CD14-positive monocyte (primary cell): ENCODE measurements at regions not wholly inside any gene's neighbourhood (a gene's known extent, or its start where the extent isn't known, plus 50 kb on each side); places are given as distances from the start of the nearest gene placed in this dataset.

Experiments used
- DNase-seq, 3 donors: peaks; one replicate each; pipeline ENCODE4 v3.0.0-alpha.2; 2011 to 2022
- H2AFZ ChIP-seq: 2 replicates; pipeline ENCODE4 v1.6.0; 2012; ENCODE audit warnings: mild to moderate bottlenecking, low read depth, low read length, inconsistent platforms; ENCODE audit not compliant: insufficient read depth, poor library complexity, severe bottlenecking
- H3K27ac ChIP-seq, 2 donors: 1 replicate in 1 of 2; 2 replicates in 1 of 2; pipeline ENCODE4 v1.5.1; 2012 to 2013; ENCODE audit warnings: low read length in 2 of 2, control low read depth in 1 of 2, inconsistent platforms in 1 of 2, low read depth in 1 of 2, mild to moderate bottlenecking in 1 of 2
- H3K27me3 ChIP-seq, 2 donors: one replicate each; pipeline versions ENCODE4 v1.6.0 to v1.6.1; 2011 to 2013; ENCODE audit warnings: low read length in 2 of 2; ENCODE audit not compliant: control insufficient read depth in 2 of 2, insufficient read depth in 2 of 2
- H3K36me3 ChIP-seq, 2 donors: replicated peaks in 1 of 2; 1 replicate in 1 of 2; 2 replicates in 1 of 2; pipeline versions ENCODE4 v1.5.1 to v1.6.1; 2012 to 2013; ENCODE audit warnings: low read length in 2 of 2, control low read depth in 1 of 2, inconsistent platforms in 1 of 2, mild to moderate bottlenecking in 1 of 2; ENCODE audit not compliant: insufficient read depth in 2 of 2, control insufficient read depth in 1 of 2
- H3K4me1 ChIP-seq, 2 donors: 1 replicate in 1 of 2; 2 replicates in 1 of 2; pipeline versions ENCODE4 v1.5.1 to v1.6.1; 2012 to 2013; ENCODE audit warnings: low read length in 2 of 2, control low read depth in 1 of 2, inconsistent platforms in 1 of 2, mild to moderate bottlenecking in 1 of 2, moderate library complexity in 1 of 2; ENCODE audit not compliant: insufficient read depth in 2 of 2, control insufficient read depth in 1 of 2
- H3K4me2 ChIP-seq: replicated peaks from 2 replicates; pipeline ENCODE3; 2012; ENCODE audit warnings: low read length, moderate library complexity, mild to moderate bottlenecking; ENCODE audit not compliant: poor library complexity, severe bottlenecking; ENCODE audit errors: extremely low read depth
- H3K4me3 ChIP-seq, 3 experiments: fragments of 200-600 bp in 1 of 3; sonication (generic) in 1 of 3; replicated peaks in 1 of 3; 1 replicate in 2 of 3; 2 replicates in 1 of 3; pipeline ENCODE4 v1.5.1; 2011 to 2013; ENCODE audit warnings: low read length in 3 of 3, mild to moderate bottlenecking in 3 of 3, control low read depth in 2 of 3, low read depth in 2 of 3, inconsistent platforms in 1 of 3, moderate library complexity in 1 of 3
- H3K79me2 ChIP-seq: 2 replicates; pipeline ENCODE4 v1.6.0; 2012; ENCODE audit warnings: mild to moderate bottlenecking, control low read depth, inconsistent platforms, low read length, moderate library complexity; ENCODE audit not compliant: insufficient read depth
- H3K9ac ChIP-seq: 2 replicates; pipeline ENCODE4 v1.6.0; 2017; ENCODE audit warnings: low read length, mild to moderate bottlenecking; ENCODE audit not compliant: insufficient read depth, poor library complexity, severe bottlenecking
- H3K9me3 ChIP-seq, 2 donors: replicated peaks in 1 of 2; 1 replicate in 1 of 2; 2 replicates in 1 of 2; pipeline versions ENCODE4 v1.5.1 to v1.6.1; 2012 to 2013; ENCODE audit warnings: low read length in 2 of 2, control low read depth in 1 of 2; ENCODE audit not compliant: control insufficient read depth in 1 of 2, insufficient read depth in 1 of 2
- H4K20me1 ChIP-seq: 2 replicates; pipeline ENCODE4 v1.6.0; 2012; ENCODE audit warnings: mild to moderate bottlenecking, low read length, control low read depth, moderate library complexity; ENCODE audit not compliant: insufficient read depth
- H3K27ac Mint-ChIP-seq, 7 donors: one replicate each; pipeline ENCODE4 v1.8.0; 2020; ENCODE audit warnings: mild to moderate bottlenecking in 7 of 7, mixed read lengths in 7 of 7, moderate library complexity in 6 of 7, inconsistent platforms in 2 of 7
- H3K27me3 Mint-ChIP-seq, 3 donors: one replicate each; pipeline ENCODE4 v1.8.0; 2021 to 2022; ENCODE audit warnings: low read depth in 3 of 3, mild to moderate bottlenecking in 3 of 3, mixed read lengths in 3 of 3, moderate library complexity in 3 of 3, inconsistent platforms in 1 of 3
- H3K36me3 Mint-ChIP-seq, 2 donors: one replicate each; pipeline ENCODE4 v1.8.0; 2020; ENCODE audit warnings: mixed read lengths in 2 of 2, inconsistent platforms in 1 of 2, mild to moderate bottlenecking in 1 of 2
- H3K4me1 Mint-ChIP-seq: one replicate; pipeline ENCODE4 v1.8.0; 2020; ENCODE audit warnings: mild to moderate bottlenecking, mixed read lengths
- H3K4me3 Mint-ChIP-seq, 2 donors: one replicate each; pipeline ENCODE4 v1.8.0; 2020; ENCODE audit warnings: mild to moderate bottlenecking in 2 of 2, mixed read lengths in 2 of 2, moderate library complexity in 1 of 2
- H3K9me3 Mint-ChIP-seq, 7 donors: one replicate each; pipeline ENCODE4 v1.8.0; 2020 to 2022; ENCODE audit warnings: mixed read lengths in 7 of 7, mild to moderate bottlenecking in 6 of 7, moderate library complexity in 6 of 7, inconsistent platforms in 2 of 7
- WGBS: methylation state at CpG from one replicate; pipeline ENCODE4 v1.1.5; 2013; ENCODE audit warnings: missing lambda C conversion rate; ENCODE audit not compliant: insufficient coverage; 5-methylcytosine and 5-hydroxymethylcytosine counted together
- intact Hi-C, 2 donors: fragments of 100-400 bp; cut with micrococcal nuclease; formaldehyde crosslinking; loops; one replicate each; pipeline versions ENCODE4 v1.15.0 to v1.15.1; 2023
- TF ChIP-seq, protein P1 (sequence below): fragments of 200-600 bp; IDR thresholded peaks from one replicate; pipeline ENCODE4 v1.8.0; 2022; ENCODE audit warnings: antibody characterized with exemption, mild to moderate bottlenecking

DNA sequence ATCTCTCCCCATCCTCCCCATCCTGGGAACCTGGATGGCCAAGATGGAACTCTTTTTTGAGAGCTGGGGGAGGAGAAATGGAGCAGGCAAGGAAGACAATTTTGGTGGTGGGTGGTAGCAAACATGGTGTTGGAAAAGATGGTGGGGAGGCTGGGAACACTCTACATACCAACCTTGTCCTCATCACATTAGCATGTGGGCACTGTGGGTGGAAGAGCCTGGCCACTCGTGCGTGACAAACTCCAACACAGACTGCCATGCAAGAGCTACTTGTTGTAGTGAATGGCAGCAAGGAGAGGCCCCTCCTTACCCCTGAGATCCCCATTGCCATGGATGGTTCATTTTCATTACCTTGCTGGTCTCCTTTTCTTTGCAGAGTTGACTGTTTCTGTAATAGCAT lies 262.6 kb downstream of the RPLP1 start:
- TF ChIP-seq, protein P1, sequence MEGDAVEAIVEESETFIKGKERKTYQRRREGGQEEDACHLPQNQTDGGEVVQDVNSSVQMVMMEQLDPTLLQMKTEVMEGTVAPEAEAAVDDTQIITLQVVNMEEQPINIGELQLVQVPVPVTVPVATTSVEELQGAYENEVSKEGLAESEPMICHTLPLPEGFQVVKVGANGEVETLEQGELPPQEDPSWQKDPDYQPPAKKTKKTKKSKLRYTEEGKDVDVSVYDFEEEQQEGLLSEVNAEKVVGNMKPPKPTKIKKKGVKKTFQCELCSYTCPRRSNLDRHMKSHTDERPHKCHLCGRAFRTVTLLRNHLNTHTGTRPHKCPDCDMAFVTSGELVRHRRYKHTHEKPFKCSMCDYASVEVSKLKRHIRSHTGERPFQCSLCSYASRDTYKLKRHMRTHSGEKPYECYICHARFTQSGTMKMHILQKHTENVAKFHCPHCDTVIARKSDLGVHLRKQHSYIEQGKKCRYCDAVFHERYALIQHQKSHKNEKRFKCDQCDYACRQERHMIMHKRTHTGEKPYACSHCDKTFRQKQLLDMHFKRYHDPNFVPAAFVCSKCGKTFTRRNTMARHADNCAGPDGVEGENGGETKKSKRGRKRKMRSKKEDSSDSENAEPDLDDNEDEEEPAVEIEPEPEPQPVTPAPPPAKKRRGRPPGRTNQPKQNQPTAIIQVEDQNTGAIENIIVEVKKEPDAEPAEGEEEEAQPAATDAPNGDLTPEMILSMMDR = no peak
- Histone ChIP-seq H3K9me3 (no peaks in the 10 kb centered on the region), H4K20me1 (no peaks in the 10 kb centered on the region), H3K79me2 (no peaks in the 10 kb centered on the region), H3K27ac (no peak overlapping the region), H2AFZ (no peak overlapping the region), H3K4me2 (no peak overlapping the region), H3K9ac (no peak overlapping the region), H3K4me1 (peaks cover 64 to 75% of the 10 kb centered on the region in 2 donors), H3K36me3 (no peaks in the 10 kb centered on the region), H3K4me3 (no peak overlapping the region), H3K27me3 (no peaks in the 10 kb centered on the region)
- intact Hi-C loops = loop anchor here (5.0 kb wide), 7 partner anchors 47 to 792 kb away; partner anchors contain the start of gene TLE3 (in 1 of the 2)
- no peak for DNase-seq
- H3K36me3 Mint-ChIP-seq = peaks cover 3 to 4% of the 10 kb centered on the region in 2 donors
- H3K4me1 Mint-ChIP-seq = peaks cover 73% of the 10 kb centered on the region
- WGBS = no CpG with 5 or more reads among the region's 2 CpGs
- peaks cover 0 to 9% (median 0%) of the 10 kb centered on the region in 7 donors for H3K9me3 Mint-ChIP-seq
- no peak overlapping the region for H3K4me3 Mint-ChIP-seq
- peaks cover 0 to 2% (median 2%) of the 10 kb centered on the region in 3 donors for H3K27me3 Mint-ChIP-seq
- H3K27ac Mint-ChIP-seq = peak overlapping the region in 6 of 7 donors; percentile 15 to 68 (median 52)

DNA sequence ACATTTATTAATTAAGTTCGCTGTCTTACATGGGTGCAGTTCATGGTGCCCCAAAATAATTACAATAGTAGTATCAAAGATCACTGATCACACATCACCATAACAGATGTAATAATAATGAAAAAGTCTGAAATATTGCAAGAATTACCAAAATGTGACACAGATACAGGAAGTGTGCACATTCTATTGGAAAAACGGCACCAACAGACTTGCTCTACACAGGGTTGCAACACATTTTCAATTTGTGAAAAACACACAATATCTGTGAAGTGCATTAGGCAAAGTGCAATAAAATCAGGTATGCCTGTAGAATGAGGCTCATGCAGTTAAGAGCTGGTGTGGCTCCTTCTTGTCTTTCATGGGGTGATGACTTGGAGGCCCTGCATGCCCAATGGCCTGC lies 265.8 kb downstream of the RPLP1 start:
- H3K4me1 ChIP-seq = peaks cover 81 to 95% of the 10 kb centered on the region in 2 donors
- H2AFZ ChIP-seq = no peak overlapping the region
- peak; percentile 47 to 71 (median 52) for DNase-seq

More for the DNA sequence above, 265.8 kb downstream of the RPLP1 start:
- TF ChIP-seq, protein P1 = no peak
- Mint-ChIP-seq H3K27me3 (peaks cover 0 to 4% (median 2%) of the 10 kb centered on the region in 3 donors), H3K4me1 (peaks cover 94% of the 10 kb centered on the region), H3K9me3 (peaks cover 0 to 12% (median 3%) of the 10 kb centered on the region in 7 donors), H3K36me3 (peaks cover 1 to 7% of the 10 kb centered on the region in 2 donors), H3K4me3 (no peak overlapping the region), H3K27ac (peak overlapping the region; percentile 99 to 100 (median 100))
- Histone ChIP-seq H3K36me3 (no peaks in the 10 kb centered on the region), H3K27ac (peak overlapping the region; percentile 95), H4K20me1 (no peaks in the 10 kb centered on the region), H3K4me2 (peak overlapping the region; percentile 14), H3K4me3 (peak overlapping the region in 1 of 3 experiments; percentile 18), H3K27me3 (no peaks in the 10 kb centered on the region), H3K9ac (peak overlapping the region; percentile 79), H3K79me2 (no peaks in the 10 kb centered on the region), H3K9me3 (no peaks in the 10 kb centered on the region)
- intact Hi-C loops = loop anchor here (2.0 to 5.0 kb wide), 9 partner anchors 42 to 789 kb away; partner anchors contain the start of gene TLE3 (in 1 of the 2)
- WGBS = no CpG with 5 or more reads among the region's 2 CpGs
